CD4-positive, alpha-beta T cell treated with Interferon gamma for 1 hour (primary cell): ENCODE measurements at regions not wholly inside any gene's neighbourhood (a gene's known extent, or its start where the extent isn't known, plus 50 kb on each side); places are given as distances from the start of the nearest gene placed in this dataset.

ENCODE experiments used
- DNase-seq: peaks from one replicate; pipeline ENCODE4 v3.0.0-alpha.2; 2020

- no peak for DNase-seq
Observed at GRCh38 chr2:56714400-56714799, 530.6 kb downstream of the CCDC85A start.

GRCh38 chr2:56715683-56716082, 531.9 kb downstream of the CCDC85A start:
- no peak for DNase-seq

GRCh38 chr2:56718413-56718812, 534.6 kb downstream of the CCDC85A start:
- no peak for DNase-seq

- DNase-seq, result no peak
Observed at GRCh38 chr2:56729212-56729611, 545.4 kb downstream of the CCDC85A start.

GRCh38 chr2:56732946-56733345, 549.2 kb downstream of the CCDC85A start:
- no peak for DNase-seq

- no peak for DNase-seq
Observed at GRCh38 chr2:56739413-56739812, 555.6 kb downstream of the CCDC85A start.

GRCh38 chr2:56741601-56742102, 557.9 kb downstream of the CCDC85A start:
- no peak for DNase-seq

- no peak for DNase-seq
Observed at GRCh38 chr2:56743807-56744206, 560.0 kb downstream of the CCDC85A start.

GRCh38 chr2:56749152-56749752, 565.5 kb downstream of the CCDC85A start:
- DNase-seq, result no peak

- no peak for DNase-seq
Observed at GRCh38 chr2:56753182-56753581, 569.4 kb downstream of the CCDC85A start.

GRCh38 chr2:56754066-56754615, 570.4 kb downstream of the CCDC85A start:
- DNase-seq, result no peak

- DNase-seq, result no peak
Observed at GRCh38 chr2:56754627-56755026, 570.8 kb downstream of the CCDC85A start.

GRCh38 chr2:56757884-56758545, 574.2 kb downstream of the CCDC85A start:
- DNase-seq, result no peak

GRCh38 chr2:56763683-56764082, 579.9 kb downstream of the CCDC85A start:
- no peak for DNase-seq

GRCh38 chr2:56768973-56769372, 585.2 kb downstream of the CCDC85A start:
- no peak for DNase-seq

GRCh38 chr2:56770490-56770889, 586.7 kb downstream of the CCDC85A start:
- no peak for DNase-seq

GRCh38 chr2:56784046-56784445, 600.3 kb downstream of the CCDC85A start:
- no peak for DNase-seq

GRCh38 chr2:56801214-56801613, 617.4 kb downstream of the CCDC85A start:
- no peak for DNase-seq

GRCh38 chr2:56801770-56802169, 618.0 kb downstream of the CCDC85A start:
- DNase-seq, result no peak

- DNase-seq, result no peak
Observed at GRCh38 chr2:56803596-56803995, 619.8 kb downstream of the CCDC85A start.

- DNase-seq, result no peak
Observed at GRCh38 chr2:56806924-56807323, 623.1 kb downstream of the CCDC85A start.

- DNase-seq, result no peak
Observed at GRCh38 chr2:56807861-56808260, 624.1 kb downstream of the CCDC85A start.

- DNase-seq, result no peak
Observed at GRCh38 chr2:56811401-56811800, 627.6 kb downstream of the CCDC85A start.

GRCh38 chr2:56812432-56812831, 628.6 kb downstream of the CCDC85A start:
- no peak for DNase-seq
